Mesothelial cell of epicardium (in vitro differentiated cells): ENCODE measurements at regions not wholly inside any gene's neighbourhood (a gene's known extent, or its start where the extent isn't known, plus 50 kb on each side); places are given as distances from the start of the nearest gene placed in this dataset.

Experiments
- DNase-seq, 2 experiments: peaks; one replicate each; pipeline ENCODE4 v3.0.0; 2021; ENCODE audit warnings: low spot score in 2 of 2; ENCODE audit not compliant: unreplicated experiment in 2 of 2
- H3K27ac Mint-ChIP-seq: 2 replicates; pipeline ENCODE4 v1.8.0; 2021; ENCODE audit warnings: mixed read lengths
- H3K27me3 Mint-ChIP-seq: 2 replicates; pipeline ENCODE4 v1.8.0; 2021; ENCODE audit warnings: low read depth, mixed read lengths
- H3K36me3 Mint-ChIP-seq: 2 replicates; pipeline ENCODE4 v1.8.0; 2021; ENCODE audit warnings: mixed read lengths
- H3K4me1 Mint-ChIP-seq: 2 replicates; pipeline ENCODE4 v1.8.0; 2021; ENCODE audit warnings: mixed read lengths
- H3K4me3 Mint-ChIP-seq: 2 replicates; pipeline ENCODE4 v1.8.0; 2021; ENCODE audit warnings: mild to moderate bottlenecking, moderate library complexity, mixed read lengths
- H3K9me3 Mint-ChIP-seq: 2 replicates; pipeline ENCODE4 v1.8.0; 2021; ENCODE audit warnings: mixed read lengths
- TF ChIP-seq, protein P1 (sequence below): fragments of 200-600 bp; sonication (generic); IDR thresholded peaks from one replicate; pipeline ENCODE4 v1.5.0; 2021; ENCODE audit warnings: antibody characterized with exemption; ENCODE audit not compliant: unreplicated experiment

DNA sequence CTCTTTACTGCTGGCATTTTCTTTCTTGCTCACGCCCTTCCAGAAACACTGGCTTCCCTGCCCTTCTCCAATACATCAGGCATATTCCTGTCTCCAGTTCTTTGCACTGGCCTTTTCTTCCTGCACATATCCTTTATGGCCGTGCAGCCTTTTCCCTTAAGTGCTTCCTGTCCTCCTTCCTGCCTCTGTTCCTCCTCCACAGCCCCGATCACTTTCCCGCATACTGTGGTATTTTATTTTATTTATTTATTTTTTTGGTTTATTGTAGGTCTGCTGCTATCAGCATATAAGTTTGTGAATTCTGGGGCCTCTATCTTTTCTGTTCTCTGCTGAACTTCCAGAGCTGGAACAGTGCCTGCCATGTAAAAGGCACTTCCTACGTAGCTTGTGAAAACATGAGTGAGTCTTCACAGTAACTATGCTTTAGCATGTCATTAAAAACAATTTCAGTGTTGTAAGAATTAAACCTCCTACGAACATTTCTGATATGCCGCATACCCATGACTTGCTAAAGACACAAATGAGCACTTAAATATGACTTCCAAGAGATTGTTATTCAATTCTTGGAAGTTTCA lies 289.1 kb downstream of the TRIB2 start:
- no peak for DNase-seq
- TF ChIP-seq, protein P1, sequence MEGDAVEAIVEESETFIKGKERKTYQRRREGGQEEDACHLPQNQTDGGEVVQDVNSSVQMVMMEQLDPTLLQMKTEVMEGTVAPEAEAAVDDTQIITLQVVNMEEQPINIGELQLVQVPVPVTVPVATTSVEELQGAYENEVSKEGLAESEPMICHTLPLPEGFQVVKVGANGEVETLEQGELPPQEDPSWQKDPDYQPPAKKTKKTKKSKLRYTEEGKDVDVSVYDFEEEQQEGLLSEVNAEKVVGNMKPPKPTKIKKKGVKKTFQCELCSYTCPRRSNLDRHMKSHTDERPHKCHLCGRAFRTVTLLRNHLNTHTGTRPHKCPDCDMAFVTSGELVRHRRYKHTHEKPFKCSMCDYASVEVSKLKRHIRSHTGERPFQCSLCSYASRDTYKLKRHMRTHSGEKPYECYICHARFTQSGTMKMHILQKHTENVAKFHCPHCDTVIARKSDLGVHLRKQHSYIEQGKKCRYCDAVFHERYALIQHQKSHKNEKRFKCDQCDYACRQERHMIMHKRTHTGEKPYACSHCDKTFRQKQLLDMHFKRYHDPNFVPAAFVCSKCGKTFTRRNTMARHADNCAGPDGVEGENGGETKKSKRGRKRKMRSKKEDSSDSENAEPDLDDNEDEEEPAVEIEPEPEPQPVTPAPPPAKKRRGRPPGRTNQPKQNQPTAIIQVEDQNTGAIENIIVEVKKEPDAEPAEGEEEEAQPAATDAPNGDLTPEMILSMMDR = no peak
- no peaks in the 10 kb centered on the region for H3K36me3 Mint-ChIP-seq
- no peaks in the 10 kb centered on the region for H3K9me3 Mint-ChIP-seq
- H3K27me3 Mint-ChIP-seq = peaks cover 16% of the 10 kb centered on the region
- H3K4me3 Mint-ChIP-seq = no peak overlapping the region
- peaks cover 36% of the 10 kb centered on the region for H3K4me1 Mint-ChIP-seq
- H3K27ac Mint-ChIP-seq = no peak overlapping the region

GRCh38 chr2:13006426-13006825 lies 289.7 kb downstream of the TRIB2 start:
- TF ChIP-seq, protein P1 = no peak
- Mint-ChIP-seq H3K4me1 (peaks cover 34% of the 10 kb centered on the region), H3K36me3 (no peaks in the 10 kb centered on the region), H3K27ac (no peak overlapping the region), H3K27me3 (peaks cover 16% of the 10 kb centered on the region), H3K4me3 (no peak overlapping the region), H3K9me3 (no peaks in the 10 kb centered on the region)
- no peak for DNase-seq

- TF ChIP-seq, protein P1 = peak; percentile 88
- Mint-ChIP-seq H3K9me3 (no peaks in the 10 kb centered on the region), H3K36me3 (no peaks in the 10 kb centered on the region), H3K27me3 (peaks cover 13% of the 10 kb centered on the region), H3K27ac (no peak overlapping the region), H3K4me3 (no peak overlapping the region), H3K4me1 (peaks cover 34% of the 10 kb centered on the region)
- peak; percentile 33 to 76 for DNase-seq
Observed at GRCh38 chr2:13006829-13007717, 290.3 kb downstream of the TRIB2 start.

DNA sequence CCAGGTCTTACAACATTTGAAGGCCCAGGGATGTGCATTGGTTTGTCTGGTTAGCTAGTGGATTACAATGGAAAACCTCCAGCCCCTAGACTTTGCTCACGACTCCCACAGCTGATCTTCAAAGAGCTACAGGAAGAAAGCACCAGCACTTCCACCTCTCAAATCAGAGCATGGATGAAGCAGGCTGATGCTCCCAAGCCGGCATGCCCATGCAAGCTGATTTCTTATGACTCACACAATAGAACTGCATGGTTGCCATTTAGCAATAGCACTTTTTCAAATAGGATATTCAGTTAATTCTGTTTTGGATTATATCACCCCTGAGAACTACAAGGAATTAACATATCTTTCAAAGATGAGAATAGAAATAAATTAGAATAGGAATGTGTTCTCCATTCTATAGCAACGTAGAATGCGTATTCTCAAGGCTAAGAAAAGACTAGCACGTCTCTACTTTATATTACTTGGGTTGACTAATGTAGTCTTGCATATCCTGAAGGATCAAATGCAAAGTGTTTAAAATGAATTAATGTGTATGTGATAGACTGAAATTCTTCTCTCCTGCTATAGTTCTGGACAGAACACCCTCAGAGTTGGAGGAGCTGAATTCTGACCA lies 292.4 kb downstream of the TRIB2 start:
- no peak for DNase-seq
- H3K36me3 Mint-ChIP-seq = no peaks in the 10 kb centered on the region
- no peak overlapping the region for H3K27ac Mint-ChIP-seq
- peaks cover 12% of the 10 kb centered on the region for H3K27me3 Mint-ChIP-seq
- TF ChIP-seq, protein P1 = no peak
- peaks cover 24% of the 10 kb centered on the region for H3K4me1 Mint-ChIP-seq
- no peak overlapping the region for H3K4me3 Mint-ChIP-seq
- H3K9me3 Mint-ChIP-seq = no peaks in the 10 kb centered on the region

DNA sequence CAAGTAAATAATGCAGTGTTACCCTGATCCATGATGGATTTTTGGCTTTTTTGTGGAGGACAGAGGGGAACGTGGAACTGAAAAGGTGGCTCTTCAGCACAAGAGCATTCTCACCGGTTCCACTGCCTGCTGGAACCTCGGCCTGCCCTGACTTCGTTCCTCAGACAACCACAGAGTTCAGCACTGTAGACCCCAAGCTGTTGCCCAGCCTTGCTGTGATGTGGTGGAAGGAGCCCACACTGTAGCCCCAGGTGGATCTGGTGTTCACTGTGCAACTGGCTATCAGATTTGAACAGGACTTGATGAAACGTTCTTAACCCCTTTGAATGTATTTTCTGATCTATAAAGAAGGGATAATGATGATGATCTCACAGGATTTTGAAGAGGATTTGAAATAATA lies 293.5 kb downstream of the TRIB2 start:
- H3K9me3 Mint-ChIP-seq = no peaks in the 10 kb centered on the region
- H3K36me3 Mint-ChIP-seq = no peaks in the 10 kb centered on the region
- H3K4me3 Mint-ChIP-seq = no peak overlapping the region
- no peak overlapping the region for H3K27ac Mint-ChIP-seq
- TF ChIP-seq, protein P1 = no peak
- H3K4me1 Mint-ChIP-seq = peaks cover 20% of the 10 kb centered on the region
- peaks cover 12% of the 10 kb centered on the region for H3K27me3 Mint-ChIP-seq
- DNase-seq = no peak
